GM23338 (cell line): ENCODE measurements at regions not wholly inside any gene's neighbourhood (a gene's known extent, or its start where the extent isn't known, plus 50 kb on each side); places are given as distances from the start of the nearest gene placed in this dataset.

Experiments used
- POLR2AphosphoS5 ChIP-seq: IDR thresholded peaks from 2 replicates; pipeline ENCODE4 v1.6.1; 2016; ENCODE audit warnings: antibody characterized with exemption, low read depth
- TF ChIP-seq, protein P1 (sequence below), 2 experiments: fragments of 200-600 bp in 1 of 2; sonication (generic) in 1 of 2; conservative IDR thresholded peaks; 2 replicates each; pipeline versions ENCODE4 v1.5.1 to v1.6.1; 2016 to 2017; ENCODE audit warnings: antibody characterized with exemption in 2 of 2, low read depth in 2 of 2, mild to moderate bottlenecking in 2 of 2, moderate library complexity in 1 of 2

DNA sequence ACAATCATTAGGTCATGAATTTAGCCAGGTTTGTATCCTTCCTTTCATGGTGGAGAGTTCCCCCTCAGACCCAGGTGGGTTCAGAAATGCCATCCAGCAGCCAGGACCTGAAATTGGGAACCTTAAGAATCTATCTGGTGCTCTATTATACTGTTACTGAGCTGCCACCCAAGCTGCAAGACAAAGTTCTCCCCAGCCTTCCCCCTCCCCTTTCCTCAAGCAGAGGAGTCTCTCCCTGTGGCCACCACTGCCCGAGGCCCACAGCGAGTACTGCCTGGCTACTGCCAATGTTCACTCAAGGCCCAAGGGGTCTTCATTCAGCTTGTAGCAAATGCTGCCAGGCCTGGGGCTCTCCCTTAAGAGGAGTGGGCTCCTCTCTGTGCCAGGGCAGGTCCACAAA, 133.8 kb downstream of the TMEM38B start:
- TF ChIP-seq, protein P1, sequence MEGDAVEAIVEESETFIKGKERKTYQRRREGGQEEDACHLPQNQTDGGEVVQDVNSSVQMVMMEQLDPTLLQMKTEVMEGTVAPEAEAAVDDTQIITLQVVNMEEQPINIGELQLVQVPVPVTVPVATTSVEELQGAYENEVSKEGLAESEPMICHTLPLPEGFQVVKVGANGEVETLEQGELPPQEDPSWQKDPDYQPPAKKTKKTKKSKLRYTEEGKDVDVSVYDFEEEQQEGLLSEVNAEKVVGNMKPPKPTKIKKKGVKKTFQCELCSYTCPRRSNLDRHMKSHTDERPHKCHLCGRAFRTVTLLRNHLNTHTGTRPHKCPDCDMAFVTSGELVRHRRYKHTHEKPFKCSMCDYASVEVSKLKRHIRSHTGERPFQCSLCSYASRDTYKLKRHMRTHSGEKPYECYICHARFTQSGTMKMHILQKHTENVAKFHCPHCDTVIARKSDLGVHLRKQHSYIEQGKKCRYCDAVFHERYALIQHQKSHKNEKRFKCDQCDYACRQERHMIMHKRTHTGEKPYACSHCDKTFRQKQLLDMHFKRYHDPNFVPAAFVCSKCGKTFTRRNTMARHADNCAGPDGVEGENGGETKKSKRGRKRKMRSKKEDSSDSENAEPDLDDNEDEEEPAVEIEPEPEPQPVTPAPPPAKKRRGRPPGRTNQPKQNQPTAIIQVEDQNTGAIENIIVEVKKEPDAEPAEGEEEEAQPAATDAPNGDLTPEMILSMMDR (conservative IDR thresholded peaks at IDR 0.05; ENCODE audit: low read depth in 2 of 2) = no peak
- no peak for TF ChIP-seq POLR2AphosphoS5
